H1 (cell line): ENCODE measurements at regions not wholly inside any gene's neighbourhood (a gene's known extent, or its start where the extent isn't known, plus 50 kb on each side); places are given as distances from the start of the nearest gene placed in this dataset.

Source experiments
- CTCF ChIA-PET: fragments of 300-600 bp; sonication (Branson Sonifier 250); formaldehyde crosslinking; loops from one replicate; lab custom pipeline; 2021; ENCODE audit not compliant: partially characterized antibody; lab: Charles Lee
- POLR2A ChIA-PET: fragments of 300-600 bp; sonication (Branson Sonifier 250); formaldehyde crosslinking; loops from one replicate; lab custom pipeline; 2021; ENCODE audit warnings: inconsistent platforms; ENCODE audit not compliant: partially characterized antibody; lab: Charles Lee
- DNase-seq, 2 experiments: peaks; one replicate each; pipeline versions ENCODE4 v3.0.0 to v3.0.0-alpha.2; 2010 to 2022; ENCODE audit warnings: low spot score in 2 of 2, low read depth in 1 of 2, mixed read lengths in 1 of 2
- FAIRE-seq: peaks from 2 replicates; lab custom pipeline; 2011; peaks lifted over from hg19 to GRCh38; lab: Jason Lieb, UNC
- H2AFZ ChIP-seq: 2 replicates; pipeline ENCODE4 v1.8.1; 2012; ENCODE audit warnings: low read length, inconsistent platforms
- H2AK5ac ChIP-seq: 2 replicates; pipeline ENCODE4 v1.6.1; 2013; ENCODE audit warnings: low read depth, low read length
- H2BK120ac ChIP-seq: replicated peaks from 2 replicates; pipeline ENCODE3; 2013; ENCODE audit warnings: low read depth, low read length, inconsistent platforms
- H2BK12ac ChIP-seq: 2 replicates; pipeline ENCODE4 v1.6.1; 2013; ENCODE audit warnings: low read depth, low read length
- H2BK15ac ChIP-seq: 2 replicates; pipeline ENCODE4 v1.6.1; 2013; ENCODE audit warnings: low read length
- H2BK20ac ChIP-seq: 2 replicates; pipeline ENCODE4 v1.6.1; 2013; ENCODE audit warnings: low read length
- H2BK5ac ChIP-seq: 2 replicates; pipeline ENCODE4 v1.6.1; 2013; ENCODE audit warnings: low read depth, low read length
- H3K14ac ChIP-seq: 2 replicates; pipeline ENCODE4 v1.6.1; 2013; ENCODE audit warnings: inconsistent platforms; ENCODE audit not compliant: insufficient read length
- H3K18ac ChIP-seq: 2 replicates; pipeline ENCODE4 v1.6.1; 2013; ENCODE audit warnings: low read length; ENCODE audit errors: extremely low read depth
- H3K23ac ChIP-seq: 2 replicates; pipeline ENCODE4 v1.6.1; 2013; ENCODE audit warnings: inconsistent platforms; ENCODE audit not compliant: insufficient read length
- H3K23me2 ChIP-seq: 2 replicates; pipeline ENCODE4 v1.6.1; 2013; ENCODE audit warnings: low read depth, low read length
- H3K27ac ChIP-seq: 2 replicates; pipeline ENCODE4 v1.6.1; 2011; ENCODE audit warnings: low read depth, low read length, inconsistent platforms
- H3K27me3 ChIP-seq, 4 experiments: replicated peaks in 1 of 4; 1 replicate in 1 of 4; 2 replicates in 3 of 4; pipeline versions ENCODE4 v1.6.1 to v1.8.1; 2011 to 2013; ENCODE audit warnings: low read length in 3 of 4, mild to moderate bottlenecking in 3 of 4, inconsistent platforms in 2 of 4, mixed read lengths in 2 of 4, moderate library complexity in 1 of 4; ENCODE audit not compliant: control insufficient read depth in 3 of 4, insufficient read depth in 3 of 4; ENCODE audit errors: extremely low read depth in 1 of 4
- H3K36me3 ChIP-seq, 4 experiments: 2 replicates each; pipeline versions ENCODE4 v1.6.1 to v1.8.1; 2011 to 2013; ENCODE audit warnings: mild to moderate bottlenecking in 4 of 4, low read length in 3 of 4, moderate library complexity in 2 of 4, control low read depth in 1 of 4, inconsistent platforms in 1 of 4; ENCODE audit not compliant: insufficient read depth in 4 of 4, control insufficient read depth in 2 of 4
- H3K4ac ChIP-seq: replicated peaks from 2 replicates; pipeline ENCODE3; 2013; ENCODE audit warnings: low read length, low read depth, mixed read lengths, inconsistent platforms; ENCODE audit not compliant: insufficient read length
- H3K4me1 ChIP-seq, 4 experiments: replicated peaks in 1 of 4; 1 replicate in 1 of 4; 2 replicates in 3 of 4; pipeline versions ENCODE4 v1.6.1 to v1.8.1; 2011 to 2013; ENCODE audit warnings: low read length in 3 of 4, inconsistent platforms in 2 of 4, mixed read lengths in 1 of 4; ENCODE audit not compliant: insufficient read depth in 4 of 4, control insufficient read depth in 3 of 4
- H3K4me2 ChIP-seq, 2 experiments: 2 replicates each; pipeline versions ENCODE4 v1.6.1 to v1.8.1; 2011 to 2013; ENCODE audit warnings: low read depth in 2 of 2, low read length in 2 of 2, control low read depth in 1 of 2, inconsistent platforms in 1 of 2, mild to moderate bottlenecking in 1 of 2; ENCODE audit not compliant: insufficient read depth in 1 of 2
- H3K4me3 ChIP-seq, 4 experiments: fragments of 200-600, 300-600 bp in 1 of 4; sonication (generic), shearing (Covaris generic), sonication (Bioruptor Twin) in 1 of 4; 2 replicates each; pipeline versions ENCODE4 v1.5.1 to v1.8.1; 2011 to 2016; ENCODE audit warnings: low read length in 4 of 4, low read depth in 3 of 4, control low read depth in 2 of 4, inconsistent platforms in 2 of 4, mild to moderate bottlenecking in 2 of 4, mixed read lengths in 1 of 4, moderate library complexity in 1 of 4; ENCODE audit not compliant: insufficient read depth in 2 of 4; ENCODE audit errors: extremely low read depth in 1 of 4
- H3K56ac ChIP-seq: replicated peaks from 2 replicates; pipeline ENCODE3; 2013; ENCODE audit warnings: low read depth, mild to moderate bottlenecking, mixed read lengths, low read length, inconsistent platforms; ENCODE audit not compliant: insufficient read length
- H3K79me1 ChIP-seq: 2 replicates; pipeline ENCODE4 v1.6.1; 2013; ENCODE audit warnings: low read depth, low read length, control low read depth
- H3K79me2 ChIP-seq, 2 experiments: 2 replicates each; pipeline versions ENCODE4 v1.6.1 to v1.8.1; 2012 to 2013; ENCODE audit warnings: low read length in 2 of 2, mild to moderate bottlenecking in 2 of 2, inconsistent platforms in 1 of 2; ENCODE audit not compliant: insufficient read depth in 2 of 2, control insufficient read depth in 1 of 2
- H3K9ac ChIP-seq, 4 experiments: replicated peaks in 1 of 4; 1 replicate in 1 of 4; 2 replicates in 3 of 4; pipeline versions ENCODE4 v1.6.1 to v1.8.1; 2011 to 2013; ENCODE audit warnings: low read depth in 3 of 4, low read length in 3 of 4, control low read depth in 2 of 4, mild to moderate bottlenecking in 2 of 4, moderate library complexity in 2 of 4, inconsistent platforms in 1 of 4; ENCODE audit errors: extremely low read depth in 1 of 4
- H3K9me3 ChIP-seq, 2 experiments: 2 replicates each; pipeline versions ENCODE4 v1.6.1 to v1.8.1; 2012 to 2013; ENCODE audit warnings: mild to moderate bottlenecking in 2 of 2, moderate library complexity in 2 of 2, control low read depth in 1 of 2, inconsistent platforms in 1 of 2, low read depth in 1 of 2, low read length in 1 of 2, mixed read lengths in 1 of 2; ENCODE audit not compliant: insufficient read depth in 2 of 2
- H4K20me1 ChIP-seq, 2 experiments: replicated peaks in 1 of 2; 2 replicates each; pipeline versions ENCODE3 to v1.8.1; 2011 to 2013; ENCODE audit warnings: inconsistent platforms in 2 of 2, low read length in 2 of 2, mild to moderate bottlenecking in 1 of 2; ENCODE audit not compliant: insufficient read depth in 2 of 2, control insufficient read depth in 1 of 2
- H4K5ac ChIP-seq: 2 replicates; pipeline ENCODE4 v1.6.1; 2013; ENCODE audit warnings: low read length, low read depth, mixed read lengths, inconsistent platforms; ENCODE audit not compliant: insufficient read length
- H4K8ac ChIP-seq: 2 replicates; pipeline ENCODE4 v1.8.0; 2013; ENCODE audit warnings: mild to moderate bottlenecking, moderate library complexity, low read length, inconsistent platforms; ENCODE audit not compliant: insufficient read depth; ENCODE audit errors: extremely low read depth
- H4K91ac ChIP-seq: replicated peaks from 2 replicates; pipeline ENCODE3; 2013; ENCODE audit warnings: low read length, mixed read lengths, inconsistent platforms; ENCODE audit not compliant: insufficient read length
- MAX ChIP-seq: IDR thresholded peaks from 2 replicates; pipeline ENCODE4 v1.6.1; 2012; ENCODE audit warnings: inconsistent platforms
- WGBS, 2 experiments: shearing (Covaris generic) in 1 of 2; methylation state at CpG; one replicate each; pipeline versions ENCODE4 v1.1.6 to v1.1.7; 2013 to 2015; ENCODE audit warnings: low lambda C conversion rate in 2 of 2, mixed read lengths in 2 of 2, inconsistent platforms in 1 of 2, low coverage in 1 of 2, missing lambda C conversion rate in 1 of 2; ENCODE audit not compliant: insufficient replicate concordance in 2 of 2, insufficient coverage in 1 of 2, insufficient read length in 1 of 2; ENCODE audit errors: extremely low coverage in 1 of 2, missing lambda C conversion rate in 1 of 2; 5-methylcytosine and 5-hydroxymethylcytosine counted together

- CTCF ChIA-PET, result no interaction called here
- Histone ChIP-seq H3K9me3 (no peaks in the 10 kb centered on the region), H3K14ac (no peak overlapping the region), H3K23me2 (no peaks in the 10 kb centered on the region), H2BK5ac (no peak overlapping the region), H3K79me1 (no peaks in the 10 kb centered on the region), H4K91ac (no peak overlapping the region), H3K4ac (no peak overlapping the region), H2BK20ac (no peak overlapping the region), H4K8ac (no peak overlapping the region), H3K56ac (no peak overlapping the region), H3K4me3 (no peak overlapping the region), H3K23ac (no peak overlapping the region), H3K18ac (no peak overlapping the region), H3K27ac (no peak overlapping the region), H3K4me2 (no peak overlapping the region), H4K5ac (no peak overlapping the region), H3K36me3 (no peaks in the 10 kb centered on the region), H2AFZ (no peak overlapping the region), H3K27me3 (no peaks in the 10 kb centered on the region), H4K20me1 (no peaks in the 10 kb centered on the region), H3K79me2 (no peaks in the 10 kb centered on the region), H2BK12ac (no peak overlapping the region), H3K4me1 (no peaks in the 10 kb centered on the region), H2AK5ac (no peak overlapping the region), H2BK120ac (no peak overlapping the region), H2BK15ac (no peak overlapping the region), H3K9ac (no peak overlapping the region)
- DNase-seq (no peak), FAIRE-seq (no peak)
- POLR2A ChIA-PET, result no interaction called here
- WGBS, 2 experiments, result 86% methylated on average over 3 of the region's 3 CpGs; no CpG with 5 or more reads in 1 of the 2 experiments
- no peak for TF ChIP-seq MAX
Measured at GRCh38 chr1:116189481-116189880, 78.3 kb downstream of the MAB21L3 start.
